GM23338 (cell line): ENCODE measurements at regions not wholly inside any gene's neighbourhood (a gene's known extent, or its start where the extent isn't known, plus 50 kb on each side); places are given as distances from the start of the nearest gene placed in this dataset.

Experiments used
- ATAC-seq: fragments of 200-7000 bp; cut with Tn5 transposase; 3 replicates; pipeline ENCODE4 v1.9.1; 2020
- DNase-seq: peaks from one replicate; pipeline ENCODE4 v3.0.0-alpha.2; 2015; ENCODE audit warnings: low spot score
- H2AFZ ChIP-seq: fragments of 200-600 bp; sonication (generic); 2 replicates; pipeline ENCODE4 v1.8.0; 2016; ENCODE audit warnings: antibody characterized with exemption, mild to moderate bottlenecking, moderate library complexity
- H3F3A ChIP-seq: fragments of 200-600 bp; sonication (generic); replicated peaks from 2 replicates; pipeline ENCODE4 v1.8.0; 2017; ENCODE audit warnings: antibody characterized with exemption, mixed run types, low read depth
- H3K27ac ChIP-seq: fragments of 200-600 bp; sonication (generic); 2 replicates; pipeline ENCODE4 v1.6.1; 2016; ENCODE audit warnings: low read depth
- H3K27me3 ChIP-seq: fragments of 200-600 bp; sonication (generic); 2 replicates; pipeline ENCODE4 v1.8.0; 2016; ENCODE audit warnings: mild to moderate bottlenecking, mixed run types, moderate library complexity; ENCODE audit not compliant: insufficient read depth
- H3K36me3 ChIP-seq: fragments of 200-600 bp; sonication (generic); 2 replicates; pipeline ENCODE4 v1.8.0; 2016; ENCODE audit warnings: mild to moderate bottlenecking; ENCODE audit not compliant: insufficient read depth
- H3K4me1 ChIP-seq: fragments of 200-600 bp; sonication (generic); 2 replicates; pipeline ENCODE4 v1.8.0; 2016; ENCODE audit warnings: mild to moderate bottlenecking, moderate library complexity; ENCODE audit not compliant: insufficient read depth
- H3K4me2 ChIP-seq: fragments of 200-600 bp; sonication (generic); 2 replicates; pipeline ENCODE4 v1.7.1; 2017; ENCODE audit warnings: mixed run types
- H3K4me3 ChIP-seq: fragments of 200-600 bp; sonication (generic); 2 replicates; pipeline ENCODE4 v1.6.1; 2016; ENCODE audit warnings: mixed run types
- H3K79me2 ChIP-seq: fragments of 200-600 bp; sonication (generic); replicated peaks from 2 replicates; pipeline ENCODE4 v1.8.0; 2017; ENCODE audit warnings: mild to moderate bottlenecking; ENCODE audit not compliant: insufficient read depth
- H3K9me2 ChIP-seq: fragments of 200-600 bp; sonication (generic); 2 replicates; pipeline ENCODE4 v1.8.0; 2017; ENCODE audit not compliant: insufficient read depth
- H4K20me1 ChIP-seq: fragments of 200-600 bp; sonication (generic); replicated peaks from 2 replicates; pipeline ENCODE4 v1.8.0; 2017; ENCODE audit warnings: mild to moderate bottlenecking; ENCODE audit not compliant: insufficient read depth
- H3K27ac Mint-ChIP-seq: 2 replicates; pipeline ENCODE4 v1.8.0; 2020; ENCODE audit warnings: inconsistent platforms, mild to moderate bottlenecking, moderate library complexity, mixed read lengths
- H3K27me3 Mint-ChIP-seq: 3 replicates; pipeline ENCODE4 v1.8.0; 2022; ENCODE audit warnings: low read depth, mild to moderate bottlenecking, moderate library complexity, mixed read lengths, inconsistent platforms; ENCODE audit not compliant: insufficient read depth, poor library complexity
- H3K36me3 Mint-ChIP-seq: 3 replicates; pipeline ENCODE4 v1.8.0; 2021; ENCODE audit warnings: low read depth, mild to moderate bottlenecking, inconsistent platforms, moderate library complexity, mixed read lengths
- H3K4me1 Mint-ChIP-seq: 3 replicates; pipeline ENCODE4 v1.8.0; 2020; ENCODE audit warnings: mild to moderate bottlenecking, inconsistent platforms, mixed read lengths
- H3K4me3 Mint-ChIP-seq: 3 replicates; pipeline ENCODE4 v1.8.0; 2021; ENCODE audit warnings: moderate library complexity, mild to moderate bottlenecking, inconsistent platforms, mixed read lengths
- H3K9me3 Mint-ChIP-seq: 3 replicates; pipeline ENCODE4 v1.8.0; 2020; ENCODE audit warnings: moderate library complexity, mild to moderate bottlenecking, inconsistent platforms, mixed read lengths
- CREB1 ChIP-seq: fragments of 250-450 bp; sonication (Bioruptor Pico); IDR thresholded peaks from 2 replicates; pipeline ENCODE4 v1.5.0; 2020; ENCODE audit warnings: low read depth, mild to moderate bottlenecking, moderate library complexity
- ETS1 ChIP-seq: IDR thresholded peaks from 2 replicates; pipeline ENCODE4 v1.6.1; 2016; ENCODE audit warnings: antibody characterized with exemption
- EZH2phosphoT487 ChIP-seq: fragments of 200-600 bp; sonication (generic); IDR thresholded peaks from one replicate; pipeline ENCODE4 v1.8.1; 2018; ENCODE audit warnings: antibody characterized with exemption; ENCODE audit not compliant: unreplicated experiment
- JUNB ChIP-seq: IDR thresholded peaks from one replicate; pipeline ENCODE4 v1.6.1; 2016; ENCODE audit warnings: antibody characterized with exemption; ENCODE audit not compliant: unreplicated experiment
- NANOG ChIP-seq: IDR thresholded peaks from 2 replicates; pipeline ENCODE4 v1.6.1; 2016; ENCODE audit warnings: antibody characterized with exemption, borderline replicate concordance
- REST ChIP-seq: IDR thresholded peaks from one replicate; pipeline ENCODE4 v1.6.1; 2018; ENCODE audit warnings: antibody characterized with exemption; ENCODE audit not compliant: unreplicated experiment
- STAT1 ChIP-seq: IDR thresholded peaks from one replicate; pipeline ENCODE4 v1.6.1; 2016; ENCODE audit warnings: antibody characterized with exemption; ENCODE audit not compliant: unreplicated experiment
- ZNF331 ChIP-seq: fragments of 250-450 bp; sonication (Bioruptor Pico); IDR thresholded peaks from 2 replicates; pipeline ENCODE4 v1.5.0; 2020; ENCODE audit warnings: low read depth, mild to moderate bottlenecking, moderate library complexity
- TF ChIP-seq, protein P1 (sequence below), 2 experiments: fragments of 200-600 bp in 1 of 2; sonication (generic) in 1 of 2; conservative IDR thresholded peaks; 2 replicates each; pipeline versions ENCODE4 v1.5.1 to v1.6.1; 2016 to 2017; ENCODE audit warnings: antibody characterized with exemption in 2 of 2, low read depth in 2 of 2, mild to moderate bottlenecking in 2 of 2, moderate library complexity in 1 of 2
- TF ChIP-seq, protein P2 (sequence below): fragments of 250-450 bp; sonication (Bioruptor Pico); IDR thresholded peaks from 2 replicates; pipeline ENCODE4 v1.5.0; 2020; ENCODE audit warnings: mild to moderate bottlenecking, moderate library complexity

- 0 out of 2 replicates have a peak, but pooled peaks cover 1% of the 10 kb centered on the region for H3K36me3 ChIP-seq
- no peaks in the 10 kb centered on the region for H3K9me2 ChIP-seq
- Mint-ChIP-seq H3K4me1 (peaks cover 9% of the 10 kb centered on the region), H3K9me3 (no peaks in the 10 kb centered on the region), H3K27ac (no peak overlapping the region), H3K4me3 (no peak overlapping the region), H3K27me3 (no peaks in the 10 kb centered on the region), H3K36me3 (no peaks in the 10 kb centered on the region)
- no peaks in the 10 kb centered on the region for H3K27me3 ChIP-seq
- DNase-seq (no peak), ATAC-seq (no peak)
- no peaks in the 10 kb centered on the region for H4K20me1 ChIP-seq
- no peak for TF ChIP-seq ETS1
- TF ChIP-seq STAT1, result no peak
- no peak for TF ChIP-seq ZNF331
- no peak for TF ChIP-seq REST
- no peak for TF ChIP-seq EZH2phosphoT487
- no peak for TF ChIP-seq NANOG
- no peak for TF ChIP-seq CREB1 (CRISPR knock-in tag)
- TF ChIP-seq, protein P1, sequence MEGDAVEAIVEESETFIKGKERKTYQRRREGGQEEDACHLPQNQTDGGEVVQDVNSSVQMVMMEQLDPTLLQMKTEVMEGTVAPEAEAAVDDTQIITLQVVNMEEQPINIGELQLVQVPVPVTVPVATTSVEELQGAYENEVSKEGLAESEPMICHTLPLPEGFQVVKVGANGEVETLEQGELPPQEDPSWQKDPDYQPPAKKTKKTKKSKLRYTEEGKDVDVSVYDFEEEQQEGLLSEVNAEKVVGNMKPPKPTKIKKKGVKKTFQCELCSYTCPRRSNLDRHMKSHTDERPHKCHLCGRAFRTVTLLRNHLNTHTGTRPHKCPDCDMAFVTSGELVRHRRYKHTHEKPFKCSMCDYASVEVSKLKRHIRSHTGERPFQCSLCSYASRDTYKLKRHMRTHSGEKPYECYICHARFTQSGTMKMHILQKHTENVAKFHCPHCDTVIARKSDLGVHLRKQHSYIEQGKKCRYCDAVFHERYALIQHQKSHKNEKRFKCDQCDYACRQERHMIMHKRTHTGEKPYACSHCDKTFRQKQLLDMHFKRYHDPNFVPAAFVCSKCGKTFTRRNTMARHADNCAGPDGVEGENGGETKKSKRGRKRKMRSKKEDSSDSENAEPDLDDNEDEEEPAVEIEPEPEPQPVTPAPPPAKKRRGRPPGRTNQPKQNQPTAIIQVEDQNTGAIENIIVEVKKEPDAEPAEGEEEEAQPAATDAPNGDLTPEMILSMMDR (conservative IDR thresholded peaks at IDR 0.05; ENCODE audit: low read depth in 2 of 2), result no peak
- no peaks in the 10 kb centered on the region for H3K79me2 ChIP-seq
- H3K4me1 ChIP-seq, result no peaks in the 10 kb centered on the region; the same call in 1 of the 2 replicates
- no peak overlapping the region for H3K4me2 ChIP-seq
- no peaks in the 10 kb centered on the region for H3F3A ChIP-seq
- H2AFZ ChIP-seq, result no peak overlapping the region
- no peak overlapping the region for H3K27ac ChIP-seq
- H3K4me3 ChIP-seq, result no peak overlapping the region
Observed at GRCh38 chr12:24360461-24360860, 411.0 kb upstream of the SOX5 start.

- H3K27me3 Mint-ChIP-seq, result no peaks in the 10 kb centered on the region
- H3K36me3 Mint-ChIP-seq, result no peaks in the 10 kb centered on the region
- Histone ChIP-seq H3K4me3 (no peak overlapping the region), H3K27ac (no peak overlapping the region), H3K36me3 (0 out of 2 replicates have a peak, but pooled peaks cover 3% of the 10 kb centered on the region), H3F3A (no peaks in the 10 kb centered on the region), H4K20me1 (no peaks in the 10 kb centered on the region), H2AFZ (no peak overlapping the region), H3K4me2 (no peak overlapping the region), H3K9me2 (no peaks in the 10 kb centered on the region), H3K27me3 (no peaks in the 10 kb centered on the region), H3K79me2 (no peaks in the 10 kb centered on the region), H3K4me1 (no peaks in the 10 kb centered on the region; the same call in 1 of the 2 replicates)
- no peak for ATAC-seq
- peaks cover 9% of the 10 kb centered on the region for H3K4me1 Mint-ChIP-seq
- no peaks in the 10 kb centered on the region for H3K9me3 Mint-ChIP-seq
- DNase-seq, result no peak
- H3K4me3 Mint-ChIP-seq, result no peak overlapping the region
- H3K27ac Mint-ChIP-seq, result no peak overlapping the region
- TF ChIP-seq CREB1 (CRISPR knock-in tag), result no peak
- TF ChIP-seq ZNF331, result no peak
- no peak for TF ChIP-seq JUNB
- no peak for TF ChIP-seq STAT1
- TF ChIP-seq, protein P2, sequence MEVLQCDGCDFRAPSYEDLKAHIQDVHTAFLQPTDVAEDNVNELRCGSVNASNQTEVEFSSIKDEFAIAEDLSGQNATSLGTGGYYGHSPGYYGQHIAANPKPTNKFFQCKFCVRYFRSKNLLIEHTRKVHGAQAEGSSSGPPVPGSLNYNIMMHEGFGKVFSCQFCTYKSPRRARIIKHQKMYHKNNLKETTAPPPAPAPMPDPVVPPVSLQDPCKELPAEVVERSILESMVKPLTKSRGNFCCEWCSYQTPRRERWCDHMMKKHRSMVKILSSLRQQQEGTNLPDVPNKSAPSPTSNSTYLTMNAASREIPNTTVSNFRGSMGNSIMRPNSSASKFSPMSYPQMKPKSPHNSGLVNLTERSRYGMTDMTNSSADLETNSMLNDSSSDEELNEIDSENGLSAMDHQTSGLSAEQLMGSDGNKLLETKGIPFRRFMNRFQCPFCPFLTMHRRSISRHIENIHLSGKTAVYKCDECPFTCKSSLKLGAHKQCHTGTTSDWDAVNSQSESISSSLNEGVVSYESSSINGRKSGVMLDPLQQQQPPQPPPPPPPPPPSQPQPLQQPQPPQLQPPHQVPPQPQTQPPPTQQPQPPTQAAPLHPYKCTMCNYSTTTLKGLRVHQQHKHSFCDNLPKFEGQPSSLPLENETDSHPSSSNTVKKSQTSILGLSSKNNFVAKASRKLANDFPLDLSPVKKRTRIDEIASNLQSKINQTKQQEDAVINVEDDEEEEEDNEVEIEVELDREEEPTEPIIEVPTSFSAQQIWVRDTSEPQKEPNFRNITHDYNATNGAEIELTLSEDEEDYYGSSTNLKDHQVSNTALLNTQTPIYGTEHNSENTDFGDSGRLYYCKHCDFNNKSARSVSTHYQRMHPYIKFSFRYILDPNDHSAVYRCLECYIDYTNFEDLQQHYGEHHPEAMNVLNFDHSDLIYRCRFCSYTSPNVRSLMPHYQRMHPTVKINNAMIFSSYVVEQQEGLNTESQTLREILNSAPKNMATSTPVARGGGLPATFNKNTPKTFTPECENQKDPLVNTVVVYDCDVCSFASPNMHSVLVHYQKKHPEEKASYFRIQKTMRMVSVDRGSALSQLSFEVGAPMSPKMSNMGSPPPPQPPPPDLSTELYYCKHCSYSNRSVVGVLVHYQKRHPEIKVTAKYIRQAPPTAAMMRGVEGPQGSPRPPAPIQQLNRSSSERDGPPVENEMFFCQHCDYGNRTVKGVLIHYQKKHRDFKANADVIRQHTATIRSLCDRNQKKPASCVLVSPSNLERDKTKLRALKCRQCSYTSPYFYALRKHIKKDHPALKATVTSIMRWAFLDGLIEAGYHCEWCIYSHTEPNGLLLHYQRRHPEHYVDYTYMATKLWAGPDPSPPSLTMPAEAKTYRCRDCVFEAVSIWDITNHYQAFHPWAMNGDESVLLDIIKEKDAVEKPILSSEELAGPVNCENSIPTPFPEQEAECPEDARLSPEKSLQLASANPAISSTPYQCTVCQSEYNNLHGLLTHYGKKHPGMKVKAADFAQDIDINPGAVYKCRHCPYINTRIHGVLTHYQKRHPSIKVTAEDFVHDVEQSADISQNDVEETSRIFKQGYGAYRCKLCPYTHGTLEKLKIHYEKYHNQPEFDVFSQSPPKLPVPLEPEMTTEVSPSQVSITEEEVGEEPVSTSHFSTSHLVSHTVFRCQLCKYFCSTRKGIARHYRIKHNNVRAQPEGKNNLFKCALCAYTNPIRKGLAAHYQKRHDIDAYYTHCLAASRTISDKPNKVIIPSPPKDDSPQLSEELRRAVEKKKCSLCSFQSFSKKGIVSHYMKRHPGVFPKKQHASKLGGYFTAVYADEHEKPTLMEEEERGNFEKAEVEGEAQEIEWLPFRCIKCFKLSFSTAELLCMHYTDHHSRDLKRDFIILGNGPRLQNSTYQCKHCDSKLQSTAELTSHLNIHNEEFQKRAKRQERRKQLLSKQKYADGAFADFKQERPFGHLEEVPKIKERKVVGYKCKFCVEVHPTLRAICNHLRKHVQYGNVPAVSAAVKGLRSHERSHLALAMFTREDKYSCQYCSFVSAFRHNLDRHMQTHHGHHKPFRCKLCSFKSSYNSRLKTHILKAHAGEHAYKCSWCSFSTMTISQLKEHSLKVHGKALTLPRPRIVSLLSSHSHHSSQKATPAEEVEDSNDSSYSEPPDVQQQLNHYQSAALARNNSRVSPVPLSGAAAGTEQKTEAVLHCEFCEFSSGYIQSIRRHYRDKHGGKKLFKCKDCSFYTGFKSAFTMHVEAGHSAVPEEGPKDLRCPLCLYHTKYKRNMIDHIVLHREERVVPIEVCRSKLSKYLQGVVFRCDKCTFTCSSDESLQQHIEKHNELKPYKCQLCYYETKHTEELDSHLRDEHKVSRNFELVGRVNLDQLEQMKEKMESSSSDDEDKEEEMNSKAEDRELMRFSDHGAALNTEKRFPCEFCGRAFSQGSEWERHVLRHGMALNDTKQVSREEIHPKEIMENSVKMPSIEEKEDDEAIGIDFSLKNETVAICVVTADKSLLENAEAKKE (CRISPR knock-in tag), result no peak
Observed at GRCh38 chr12:24360057-24360456, 410.6 kb upstream of the SOX5 start.
